HuH-7.5 (cell line): ENCODE measurements at regions not wholly inside any gene's neighbourhood (a gene's known extent, or its start where the extent isn't known, plus 50 kb on each side); places are given as distances from the start of the nearest gene placed in this dataset.

ENCODE experiments used
- DNase-seq: peaks from one replicate; pipeline ENCODE4 v3.0.0; 2011; ENCODE audit warnings: low spot score

DNA sequence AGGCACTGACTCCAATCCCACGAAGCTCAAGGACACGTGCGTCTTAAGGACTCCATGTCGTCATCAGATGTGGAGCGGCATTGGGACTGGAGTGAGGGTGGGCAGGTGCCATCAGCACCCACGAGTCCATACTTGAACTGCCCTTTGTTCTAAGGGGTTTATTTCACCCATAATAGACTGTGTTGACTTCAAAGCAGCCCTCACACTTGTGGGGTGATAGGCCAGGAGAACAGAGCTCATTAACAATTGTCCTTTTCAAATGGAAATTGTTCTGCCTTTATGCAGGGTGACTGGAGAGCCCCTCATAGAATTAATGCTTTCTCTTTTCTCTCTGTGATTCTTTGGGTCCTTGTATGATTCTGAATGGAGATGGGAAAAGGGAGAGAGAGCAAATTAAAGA is 376.9 kb upstream of the MGMT start:
- no peak for DNase-seq

DNA sequence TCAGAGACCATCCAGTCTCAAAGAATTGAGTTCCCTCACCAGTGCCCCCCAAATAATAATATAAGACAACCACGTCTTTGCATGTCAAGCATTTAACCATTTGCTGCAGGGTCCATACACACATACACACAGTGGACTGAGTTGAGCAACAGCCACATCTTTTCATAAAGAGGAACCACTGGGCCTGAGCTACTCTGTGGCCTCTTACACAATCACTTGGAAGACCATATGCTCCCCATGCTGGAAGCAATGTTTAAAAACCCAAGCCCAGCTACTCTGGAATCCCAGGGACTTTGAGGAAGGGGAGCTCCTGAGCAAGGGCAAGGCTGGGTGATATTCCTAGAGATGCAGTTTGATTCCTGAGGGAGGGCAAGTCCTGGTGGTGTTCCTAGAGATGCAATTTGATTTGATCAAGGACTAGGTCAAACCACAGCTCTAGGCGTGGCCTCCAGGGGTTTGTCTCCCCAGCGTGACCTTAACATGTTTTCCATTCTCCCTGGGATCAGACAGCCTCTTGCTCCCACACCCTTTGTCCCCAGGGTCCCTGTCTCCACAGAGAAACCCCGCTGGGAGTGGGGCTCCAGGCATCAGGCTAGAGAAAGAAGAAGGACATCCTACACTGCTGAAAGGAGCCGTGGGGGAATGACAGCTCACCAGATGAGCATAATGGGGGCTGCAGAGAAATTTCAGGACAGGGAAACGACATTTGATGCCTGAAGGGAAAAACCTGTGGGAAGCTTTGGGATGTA is 376.2 kb upstream of the MGMT start:
- DNase-seq, result no peak

DNA sequence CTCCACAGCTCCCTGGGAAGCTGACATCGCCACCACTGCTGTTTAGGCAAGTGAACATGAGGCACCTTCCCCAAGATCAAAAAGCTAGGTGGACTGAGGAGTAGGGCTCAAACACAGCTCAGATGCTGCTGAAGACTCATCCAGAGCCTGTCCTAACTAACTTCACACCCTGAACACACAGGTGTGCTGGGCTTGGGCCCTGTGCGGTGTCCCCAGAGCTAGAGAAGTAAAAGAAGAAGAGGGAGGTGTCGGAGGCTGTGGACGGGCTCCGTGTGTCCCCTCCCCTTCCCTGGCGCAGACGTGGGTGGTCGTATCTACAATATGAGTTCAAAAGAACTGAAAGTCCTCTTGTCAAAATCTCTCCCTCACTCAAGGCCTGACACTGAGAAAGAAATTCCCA is 373.4 kb upstream of the MGMT start:
- DNase-seq, result no peak

DNA sequence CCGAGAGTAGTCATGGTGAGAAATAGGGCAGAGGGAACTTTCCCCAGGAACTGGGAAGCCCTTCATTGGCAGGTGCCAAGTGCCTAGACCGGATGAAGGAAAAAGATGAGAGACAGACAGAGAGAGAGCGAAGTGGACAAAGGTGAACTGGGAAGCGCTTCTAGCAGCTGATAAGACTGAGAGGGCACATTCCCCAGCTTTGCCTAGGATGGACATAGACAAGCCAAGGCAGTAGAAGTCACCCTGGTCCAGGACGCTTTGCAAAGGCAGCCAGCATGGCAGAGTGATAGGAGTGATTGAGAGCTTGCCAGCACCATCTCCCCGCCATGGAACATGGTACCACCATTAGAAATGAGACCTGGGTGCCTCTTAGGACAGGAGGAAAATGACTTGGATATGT is 372.8 kb upstream of the MGMT start:
- no peak for DNase-seq

DNA sequence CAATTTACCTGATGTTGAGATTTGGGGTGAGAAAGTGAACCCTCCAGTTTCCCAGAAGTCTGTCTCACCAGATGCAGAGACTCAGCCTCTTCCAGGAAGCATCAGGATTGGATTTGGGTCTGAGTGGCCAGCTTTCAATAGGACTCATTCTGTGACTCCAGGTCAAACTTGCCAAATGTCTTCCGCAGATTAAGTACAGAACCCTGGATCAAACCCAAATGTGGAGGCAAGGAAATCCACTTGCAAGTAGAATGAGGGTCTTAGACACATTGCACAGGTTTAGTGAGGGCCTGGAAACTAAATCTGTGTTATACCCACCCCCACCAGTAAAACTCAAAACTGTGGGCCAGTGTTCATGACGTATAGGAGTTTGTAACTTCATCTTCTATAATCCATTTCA is 372.2 kb upstream of the MGMT start:
- no peak for DNase-seq

DNA sequence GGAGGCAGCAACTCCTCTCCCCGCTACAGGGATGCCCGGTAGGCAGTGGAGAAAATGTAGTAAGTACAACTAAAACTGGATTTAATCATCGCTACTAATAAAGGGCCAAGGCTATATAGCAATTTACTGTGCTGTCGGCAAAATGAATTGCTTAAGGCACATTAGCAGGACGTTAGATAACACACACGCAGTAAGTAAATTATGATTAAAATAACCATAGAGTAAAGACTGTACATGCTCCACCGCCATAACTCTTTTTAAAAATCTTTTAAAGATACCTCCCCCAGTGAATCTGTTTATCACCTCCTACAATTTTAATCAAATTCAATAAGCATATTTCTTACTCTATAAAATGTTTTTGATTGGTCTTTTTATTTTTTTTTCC is 371.4 kb upstream of the MGMT start:
- no peak for DNase-seq

DNA sequence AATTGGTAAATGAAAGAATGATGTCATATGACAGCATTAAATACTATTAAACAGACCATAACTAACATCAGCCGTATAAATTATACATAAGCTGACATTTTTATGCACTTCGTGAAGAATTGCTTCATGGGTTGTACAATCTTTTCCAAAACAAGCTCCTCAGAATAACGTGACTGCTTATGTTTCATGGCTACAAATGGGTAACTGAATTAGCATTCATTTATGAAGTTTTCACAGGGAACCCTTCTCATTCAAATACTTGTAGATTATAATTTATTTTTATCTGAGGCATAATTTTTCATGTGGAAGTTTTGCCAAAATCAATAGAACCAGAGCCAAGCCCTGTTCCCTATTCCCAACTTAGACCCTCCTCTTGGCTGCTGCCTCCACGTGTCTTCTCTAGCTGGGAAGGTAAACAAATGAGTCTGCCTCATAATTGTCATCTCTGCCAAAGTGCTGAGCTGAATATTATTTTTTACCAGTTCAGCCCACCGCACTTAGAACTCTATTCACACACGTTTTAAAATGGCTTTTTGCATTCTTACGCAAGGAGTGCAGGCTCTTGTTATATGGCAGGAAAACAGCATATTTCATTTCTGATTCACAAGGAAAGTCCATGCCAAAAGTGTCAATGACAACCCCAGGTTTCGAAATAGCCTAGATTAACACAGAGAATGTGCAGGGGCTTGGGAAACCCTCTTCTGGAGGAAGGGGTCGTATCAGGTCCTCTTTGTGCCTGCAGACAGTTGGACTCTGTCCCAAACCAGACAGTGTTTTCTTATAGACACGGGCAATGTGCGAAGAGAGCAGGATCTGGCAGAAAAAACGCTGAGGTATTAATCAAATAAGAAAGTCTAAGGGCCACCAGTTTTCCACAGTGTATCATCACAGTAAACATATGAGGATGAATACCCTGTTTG is 370.7 kb upstream of the MGMT start:
- no peak for DNase-seq

DNA sequence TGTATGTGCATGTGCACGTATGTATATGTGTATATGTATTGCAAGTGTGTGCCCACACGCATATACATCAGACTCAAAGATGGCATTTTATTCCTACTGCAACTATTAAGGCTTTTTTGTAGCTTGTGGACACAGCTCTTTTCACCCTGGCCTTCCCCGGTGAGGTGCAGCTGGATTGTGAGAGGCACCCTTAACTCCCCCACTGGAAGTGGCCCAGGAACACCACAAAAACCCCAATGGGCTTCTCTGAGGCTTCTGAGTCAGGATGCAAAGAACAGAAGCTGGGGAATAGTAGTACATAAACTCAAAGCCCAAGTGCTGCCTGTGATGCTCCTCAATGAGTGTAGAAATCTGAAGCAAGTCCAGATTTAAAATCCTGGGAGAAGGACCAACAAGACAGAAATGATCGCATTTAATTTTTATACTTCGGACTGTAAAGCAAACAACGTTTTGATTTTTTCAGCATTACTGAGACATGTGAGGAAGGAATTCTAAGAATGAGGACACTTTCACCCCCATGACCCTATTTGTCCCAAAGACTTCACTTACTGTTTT is 369.2 kb upstream of the MGMT start:
- no peak for DNase-seq

DNA sequence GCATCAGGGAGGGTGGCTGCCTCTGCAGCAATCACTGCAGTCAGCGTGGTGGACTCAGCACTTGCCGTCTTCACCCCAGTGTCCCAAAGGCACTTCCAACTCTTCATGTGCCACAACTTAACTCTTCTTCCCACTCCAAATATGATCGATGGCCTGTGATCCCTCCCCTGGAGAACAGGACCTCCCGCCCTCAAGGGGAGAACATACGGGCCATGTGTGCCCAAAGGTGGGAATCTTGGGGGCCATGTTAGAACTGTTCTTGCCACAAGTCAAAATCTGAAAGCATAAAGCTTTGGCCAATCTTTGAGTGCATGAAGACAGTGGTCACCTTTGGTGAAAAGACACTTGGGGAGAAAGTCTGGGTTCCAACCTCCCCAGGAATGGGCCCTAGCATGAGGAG is 368.5 kb upstream of the MGMT start:
- DNase-seq, result no peak

DNA sequence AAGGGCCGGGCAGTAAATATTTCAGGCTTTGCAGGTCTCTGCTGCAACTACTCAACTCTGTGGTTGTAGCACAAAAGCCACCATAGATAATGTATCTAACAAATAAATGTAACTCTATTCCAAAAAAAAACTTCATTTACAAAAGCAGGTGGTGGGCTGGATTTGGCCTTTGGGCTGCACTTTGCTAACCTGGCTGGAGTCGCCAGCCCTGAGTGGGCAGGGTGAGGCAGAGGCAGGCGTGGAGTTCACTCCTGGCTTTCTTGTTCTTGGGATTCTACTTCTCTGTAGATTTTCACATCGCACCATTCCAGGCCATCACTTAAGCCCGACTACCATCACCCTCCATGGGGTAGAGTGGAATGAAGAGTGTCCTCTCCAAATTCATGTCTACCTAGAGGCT is 367.6 kb upstream of the MGMT start:
- DNase-seq, result no peak

DNA sequence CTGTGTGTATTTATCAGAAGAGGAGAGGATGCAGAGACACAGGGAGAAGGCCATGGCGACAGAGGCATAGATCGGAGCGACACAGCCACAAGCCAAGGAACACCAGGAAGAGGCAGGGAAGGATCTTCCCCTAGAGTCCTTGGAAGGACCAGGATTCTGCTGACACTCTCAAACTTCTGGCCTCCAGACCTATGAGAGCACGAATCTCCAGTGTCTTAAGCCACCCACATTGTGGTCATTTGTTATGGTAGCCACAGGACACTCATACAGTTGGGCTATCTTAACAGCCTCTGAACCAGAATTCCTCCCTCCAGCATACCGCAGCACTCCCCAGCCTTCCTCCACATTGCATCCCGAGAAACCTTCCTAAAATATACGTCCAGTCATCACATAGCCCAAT is 367.0 kb upstream of the MGMT start:
- no peak for DNase-seq

DNA sequence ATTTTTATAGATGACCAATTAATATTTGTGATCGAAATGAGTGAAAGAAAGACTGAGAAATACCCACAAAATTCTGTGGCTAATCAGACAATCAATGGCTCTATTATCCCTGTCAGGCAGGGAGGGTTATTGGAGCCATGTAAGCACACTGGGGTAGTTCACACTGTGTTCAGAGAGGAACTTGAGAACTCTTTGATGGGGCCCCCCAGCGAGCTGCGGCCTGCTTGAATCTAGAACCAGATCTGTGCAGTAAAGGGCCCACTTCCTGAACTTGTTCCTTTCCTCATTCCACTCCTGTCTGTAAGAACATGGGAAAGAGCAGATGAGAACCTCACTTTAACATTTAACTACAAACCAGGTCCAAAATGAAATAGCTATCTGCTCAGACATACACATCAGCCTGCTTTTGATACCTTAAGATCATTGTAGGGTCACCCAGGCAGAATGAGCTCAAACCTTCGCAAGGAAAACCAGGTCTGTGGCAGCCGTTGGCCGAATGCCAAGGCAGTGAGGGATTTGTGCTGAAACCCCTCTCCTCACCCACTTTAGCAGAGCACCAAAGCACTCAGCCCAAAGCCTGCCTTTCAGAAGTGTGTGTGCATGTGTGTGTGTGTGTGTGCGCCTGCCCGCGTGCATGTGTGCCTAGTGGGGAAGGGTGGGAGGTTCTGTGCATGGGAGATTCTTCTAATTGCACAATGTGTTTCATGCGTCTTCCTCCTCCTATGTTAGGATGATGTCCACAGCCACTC is 365.6 kb upstream of the MGMT start:
- DNase-seq, result no peak

DNA sequence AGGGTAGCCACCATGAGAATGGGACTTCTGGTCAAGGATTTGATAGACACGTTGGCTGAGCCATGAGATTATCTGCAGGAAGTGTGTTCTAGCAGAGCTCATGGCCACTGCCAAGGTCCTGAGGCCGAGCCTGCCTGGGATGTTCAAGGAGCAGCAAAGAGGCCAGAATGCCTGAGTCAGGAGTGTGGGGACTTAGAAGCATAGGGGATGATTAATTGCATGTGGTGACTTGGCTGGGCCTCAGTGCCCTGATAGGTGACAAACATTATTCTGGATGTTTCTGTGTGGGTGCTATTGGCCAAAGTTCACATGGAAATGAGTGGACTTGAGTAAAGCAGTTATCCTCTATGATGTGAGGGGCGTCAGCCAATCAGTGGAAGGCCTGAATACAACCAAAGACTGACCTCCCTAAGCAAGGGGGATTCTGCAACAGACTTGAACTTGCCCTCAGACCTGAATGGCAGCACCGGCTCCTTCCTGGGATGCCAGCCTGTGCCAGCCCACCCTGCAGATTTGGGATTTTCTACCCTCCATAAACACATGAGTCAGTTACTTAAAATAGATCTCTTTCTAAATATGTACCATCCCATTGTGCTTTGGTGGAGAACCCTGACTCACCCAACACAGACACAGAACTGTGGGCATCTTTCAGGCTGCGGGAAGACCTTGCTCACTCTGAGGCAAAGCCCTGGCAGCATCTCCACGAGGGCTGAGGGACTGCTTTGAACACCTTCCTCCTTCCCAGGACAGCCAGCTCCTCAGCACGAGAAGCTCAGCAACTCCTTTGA is 363.9 kb upstream of the MGMT start:
- no peak for DNase-seq

DNA sequence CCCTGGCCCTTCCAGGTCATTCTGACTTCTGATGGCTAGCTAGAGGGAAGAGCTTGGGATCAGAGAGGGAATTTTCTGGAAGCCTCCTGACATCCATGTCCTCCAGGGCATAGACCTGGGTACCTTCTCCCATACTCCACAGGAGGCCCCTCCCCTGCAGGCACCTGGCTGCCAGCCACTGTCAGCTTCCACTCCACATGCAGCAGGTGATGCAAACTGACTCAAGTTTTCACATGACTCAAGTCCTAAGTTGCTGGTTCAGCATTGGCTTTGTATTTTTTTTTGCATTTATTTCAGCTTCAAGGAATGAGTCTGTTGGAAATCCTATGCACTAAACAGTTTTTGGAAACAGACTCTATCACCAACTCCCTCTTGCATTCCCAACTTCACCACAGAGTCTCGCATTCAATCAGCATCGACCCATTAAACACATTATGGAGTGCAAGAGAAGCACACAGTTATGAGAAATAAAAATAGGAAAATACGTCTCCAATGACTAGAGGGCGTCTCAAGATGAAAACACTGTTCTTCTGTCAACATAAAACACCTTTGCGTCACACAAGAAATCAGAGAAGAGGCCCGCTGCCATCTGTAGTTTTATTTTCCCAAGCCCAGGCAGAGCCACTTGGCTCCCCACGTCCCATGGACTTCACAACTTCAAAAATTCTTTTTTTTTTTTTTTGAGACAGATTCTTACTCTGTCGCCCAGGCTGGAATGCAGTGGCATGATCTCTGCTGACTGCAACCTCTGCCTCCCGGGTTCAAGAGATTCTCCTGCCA is 362.6 kb upstream of the MGMT start:
- no peak for DNase-seq

DNA sequence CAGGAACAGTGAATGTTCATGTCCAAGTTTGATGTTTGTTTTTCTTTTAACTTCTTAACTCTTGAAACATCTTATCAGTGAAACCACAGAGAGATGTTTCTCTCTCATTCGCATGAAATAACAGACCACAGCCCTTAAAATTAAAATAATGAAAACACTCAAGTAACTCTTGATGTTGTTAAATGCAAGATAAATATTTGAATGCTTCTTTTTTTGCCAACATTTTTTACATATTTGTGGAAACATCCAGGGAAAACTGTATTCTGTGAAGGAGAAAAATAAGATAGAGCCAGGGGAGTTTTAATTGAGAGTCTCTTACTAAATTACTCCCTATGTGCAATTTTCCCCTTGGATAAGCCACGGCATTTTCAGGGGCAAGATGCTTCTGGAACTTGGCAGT is 361.8 kb upstream of the MGMT start:
- no peak for DNase-seq

DNA sequence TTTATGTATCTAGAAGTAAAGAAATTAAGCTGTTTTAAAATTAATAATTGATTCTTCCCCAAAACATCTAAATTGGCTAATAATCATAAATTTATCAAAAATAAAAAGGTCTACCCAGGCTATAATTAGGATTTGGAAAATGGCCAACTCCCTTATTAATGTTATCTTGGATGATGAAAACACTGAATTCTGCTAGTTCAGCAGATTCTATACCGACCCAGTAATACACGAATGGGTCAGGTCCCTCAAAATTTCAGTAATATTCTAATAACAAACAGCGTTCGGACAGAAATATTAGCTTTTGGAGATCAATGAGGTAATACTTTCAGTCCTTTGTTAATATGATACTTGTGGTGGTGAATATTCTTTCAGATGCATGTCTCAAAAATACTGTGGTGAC is 360.7 kb upstream of the MGMT start:
- no peak for DNase-seq

DNA sequence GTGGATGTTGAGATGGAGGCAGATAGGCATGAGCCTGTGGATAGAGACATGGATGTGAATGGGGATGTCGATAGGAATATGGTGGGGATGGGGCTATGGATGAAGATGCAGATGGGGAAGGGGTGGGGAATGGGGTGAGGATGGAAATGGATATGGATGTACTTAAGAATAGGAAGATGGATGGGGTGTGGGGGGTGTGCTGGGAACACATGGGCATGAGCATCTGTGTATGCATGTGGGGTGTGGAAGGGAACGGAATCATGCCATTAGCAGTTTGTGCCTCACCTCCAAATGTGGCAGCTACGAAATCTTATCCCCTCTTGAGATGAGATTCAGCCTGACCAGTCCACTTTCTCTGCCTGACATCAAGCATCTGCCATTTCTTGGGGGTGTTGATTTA is 359.5 kb upstream of the MGMT start:
- no peak for DNase-seq

DNA sequence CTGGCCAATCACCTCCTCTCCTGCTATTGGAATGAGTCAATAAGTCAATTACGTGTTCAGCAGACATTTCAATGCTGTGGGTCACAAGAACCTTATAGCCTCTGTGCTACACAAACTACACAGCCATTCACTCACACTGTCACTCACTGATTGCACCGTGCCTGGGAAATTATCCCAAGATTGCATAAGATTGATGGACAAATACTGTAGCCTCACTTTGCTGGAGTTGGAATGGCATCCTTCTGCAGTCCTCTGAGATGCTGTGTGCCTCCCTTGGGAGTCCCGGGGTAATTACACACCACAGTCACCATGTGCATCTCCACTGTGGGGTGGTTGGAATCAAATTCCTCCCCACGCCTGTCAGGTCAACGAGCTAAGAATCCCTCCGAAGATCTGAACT is 358.7 kb upstream of the MGMT start:
- DNase-seq, result no peak

DNA sequence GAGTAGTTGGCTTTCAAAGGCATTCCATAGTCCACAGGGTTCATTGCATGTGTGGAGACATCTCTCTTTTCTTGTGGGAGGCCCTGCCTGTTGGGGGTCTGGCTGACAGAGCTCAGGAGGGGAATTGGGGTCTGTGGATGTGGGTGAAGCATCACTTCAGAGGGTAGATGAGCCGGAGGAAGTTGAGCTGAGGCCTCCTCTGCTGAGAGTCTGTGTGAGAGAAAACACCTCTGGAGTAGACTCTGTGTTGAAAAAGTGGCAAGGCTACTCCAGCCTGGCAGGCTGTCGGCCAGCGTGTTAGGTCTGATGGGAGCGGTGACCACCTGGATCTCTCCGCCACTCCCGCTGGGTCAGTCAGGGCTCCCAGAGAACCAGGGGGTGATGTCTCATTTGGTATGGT is 358.0 kb upstream of the MGMT start:
- DNase-seq, result no peak

DNA sequence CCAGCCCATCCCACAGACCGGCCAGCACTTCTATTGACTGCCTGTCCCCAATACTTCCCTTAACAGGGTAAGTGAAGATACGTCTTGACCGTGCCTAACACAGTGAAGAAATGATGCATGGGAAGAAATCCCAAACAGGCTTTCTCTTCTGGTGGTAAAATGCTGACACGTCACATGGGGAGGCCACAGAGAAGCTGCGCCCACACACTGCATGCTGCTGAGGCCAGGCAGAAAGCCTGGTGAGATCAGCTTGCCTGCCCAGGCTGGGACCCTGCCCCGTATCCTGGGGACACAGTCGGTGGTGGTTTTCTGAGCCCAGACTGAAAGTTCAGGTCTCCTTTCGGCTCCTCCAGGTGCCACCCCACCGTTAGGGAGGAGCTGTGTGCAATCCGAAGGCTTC is 356.3 kb upstream of the MGMT start:
- no peak for DNase-seq

DNA sequence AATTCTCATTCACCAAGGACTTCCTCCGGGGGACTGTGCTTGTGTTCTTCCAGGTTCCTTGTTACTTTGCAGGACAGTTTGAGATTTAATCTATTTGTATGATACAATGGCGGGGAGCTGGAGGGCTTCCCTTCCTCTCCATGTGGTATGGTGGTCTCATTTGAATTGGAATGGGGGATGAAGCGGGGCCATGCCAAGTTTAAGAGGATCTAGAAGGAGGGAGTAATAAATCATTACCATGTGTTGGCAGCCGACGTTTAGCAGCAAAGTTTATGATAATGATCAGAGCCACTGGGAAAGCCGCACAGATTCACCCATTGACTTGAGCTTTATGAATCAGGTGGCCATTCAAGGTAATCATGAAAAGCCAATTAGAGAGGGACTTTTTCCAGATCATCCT is 355.1 kb upstream of the MGMT start:
- DNase-seq, result no peak
